HG03108 (cell line): ENCODE measurements at regions not wholly inside any gene's neighbourhood (a gene's known extent, or its start where the extent isn't known, plus 50 kb on each side); places are given as distances from the start of the nearest gene placed in this dataset.

ENCODE experiments used
- ATAC-seq: cut with Tn5 transposase; IDR thresholded peaks from one replicate; pipeline ENCODE4 v1.9.1; 2021; ENCODE audit warnings: moderate library complexity; ENCODE audit not compliant: unreplicated experiment

DNA sequence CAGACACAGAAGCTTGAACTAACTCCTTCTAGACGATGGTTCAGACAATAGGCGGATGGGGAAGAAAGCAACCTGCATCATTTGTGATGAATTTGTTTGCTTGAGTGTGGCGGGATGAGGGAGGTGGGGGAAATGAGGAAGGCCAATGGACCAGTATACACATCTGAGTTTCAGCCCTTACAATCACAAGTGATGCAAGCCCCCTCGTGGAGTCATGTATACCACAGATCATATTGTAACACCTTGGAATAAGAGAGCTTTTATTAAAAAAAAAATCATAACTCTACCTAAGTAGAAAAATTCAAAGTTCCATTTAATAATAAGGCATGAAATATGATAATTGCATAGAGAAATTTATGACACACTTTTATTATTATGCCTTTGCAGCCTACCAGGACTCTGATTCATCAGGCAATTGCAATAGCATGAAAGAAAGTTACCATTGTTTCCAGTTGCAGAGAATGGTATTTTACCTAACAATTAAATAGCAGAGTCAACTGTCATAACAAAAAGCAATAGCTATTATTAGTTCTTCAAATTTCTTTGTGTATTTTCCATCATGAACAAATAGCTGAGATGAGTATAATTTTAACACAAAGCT lies 230.2 kb upstream of the AKR1E2 start:
- ATAC-seq, result no peak

DNA sequence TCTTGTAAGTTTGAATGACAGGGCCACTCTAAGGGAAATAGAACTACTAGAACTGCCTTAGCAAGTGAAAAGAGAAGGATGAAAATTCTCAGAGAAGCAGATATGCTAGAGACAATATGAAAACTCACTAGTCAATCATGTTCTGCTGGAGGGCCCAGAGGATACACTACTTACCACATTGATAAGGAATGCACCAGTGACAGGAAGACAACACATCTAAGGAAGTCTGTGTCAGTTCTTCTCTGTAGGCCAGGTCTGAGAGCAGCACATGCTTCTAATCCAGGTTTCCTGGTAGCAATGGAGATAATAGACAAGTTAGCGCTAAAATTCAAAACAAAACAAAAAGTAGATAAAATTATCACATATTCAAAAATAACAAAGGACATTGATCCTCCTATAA lies 235.2 kb upstream of the AKR1E2 start:
- no peak for ATAC-seq

DNA sequence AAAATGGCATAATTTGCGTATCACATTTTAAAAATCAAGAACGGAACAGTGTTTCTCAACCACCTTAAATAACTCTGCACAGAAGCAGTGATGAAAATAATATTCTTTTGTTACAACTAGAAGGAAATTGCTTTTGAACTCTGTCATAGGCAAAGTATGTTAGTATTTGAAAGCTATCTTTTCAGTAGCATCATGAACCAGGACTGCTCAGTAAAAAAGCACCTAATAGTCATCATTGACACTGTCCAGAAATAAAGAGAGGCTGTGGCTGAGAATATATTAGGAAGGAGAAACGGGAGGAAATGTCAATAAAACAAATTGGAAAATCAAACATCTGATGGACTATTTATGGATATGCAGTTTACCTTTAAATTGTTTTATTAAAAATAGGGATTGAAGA lies 237.2 kb upstream of the AKR1E2 start:
- ATAC-seq, result no peak

DNA sequence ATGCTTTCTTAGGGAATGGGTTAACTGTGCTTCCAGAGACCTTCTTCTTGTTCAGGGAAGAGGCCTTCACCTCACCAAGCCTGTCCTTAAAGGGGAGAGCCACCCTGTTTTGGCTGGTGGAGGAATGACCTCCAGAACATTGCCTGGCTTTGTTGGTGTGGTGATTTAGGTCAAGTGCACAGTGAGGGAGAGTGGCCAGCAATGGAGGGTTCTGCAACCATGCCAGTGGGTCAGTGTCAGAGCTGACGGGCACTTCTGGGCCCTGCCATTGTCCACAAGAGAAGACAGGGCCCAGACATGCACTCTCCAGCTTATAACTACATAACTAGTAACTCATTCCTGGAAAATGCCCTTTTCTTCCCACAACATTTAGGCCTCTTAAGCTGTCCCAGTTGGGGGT lies 238.5 kb upstream of the AKR1E2 start:
- ATAC-seq, result no peak

DNA sequence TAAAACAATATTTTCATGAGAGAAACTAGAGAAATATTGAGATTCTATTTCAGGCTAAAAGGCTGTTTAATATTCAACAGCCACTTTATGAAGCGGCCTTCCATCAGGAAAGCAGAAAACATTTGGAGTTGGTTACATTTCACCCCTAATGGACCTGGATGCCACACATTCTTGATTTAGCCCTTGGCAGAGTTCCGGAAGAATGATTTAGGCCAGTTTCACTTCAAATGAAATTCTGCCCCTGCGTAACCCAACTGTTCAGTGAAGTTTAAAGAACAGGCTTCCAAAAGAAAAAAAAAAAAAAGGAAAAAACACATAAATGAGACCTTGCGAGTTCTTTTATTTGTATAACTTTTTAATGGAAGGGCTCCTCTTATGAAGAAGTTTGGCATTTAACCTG lies 239.2 kb upstream of the AKR1E2 start:
- ATAC-seq, result no peak

DNA sequence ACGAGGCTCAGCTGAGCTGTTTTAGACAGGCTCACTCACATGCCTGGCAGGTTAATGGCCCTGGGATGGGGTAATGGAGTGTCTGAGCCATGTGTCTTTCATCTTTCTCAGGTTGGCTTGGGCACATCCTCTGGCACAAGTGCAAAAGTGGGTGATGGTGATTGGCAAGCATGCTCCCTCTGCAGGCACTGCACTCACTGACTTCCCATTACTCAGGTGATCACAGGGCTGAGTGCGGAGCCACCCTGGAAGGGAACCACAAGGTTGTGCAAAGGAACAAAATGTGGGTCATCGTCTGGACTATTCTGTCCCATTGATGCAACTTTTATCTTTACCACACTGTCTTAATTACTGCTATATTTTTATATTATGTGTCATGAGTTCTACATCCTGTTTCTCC lies 244.1 kb upstream of the AKR1E2 start:
- ATAC-seq, result no peak

DNA sequence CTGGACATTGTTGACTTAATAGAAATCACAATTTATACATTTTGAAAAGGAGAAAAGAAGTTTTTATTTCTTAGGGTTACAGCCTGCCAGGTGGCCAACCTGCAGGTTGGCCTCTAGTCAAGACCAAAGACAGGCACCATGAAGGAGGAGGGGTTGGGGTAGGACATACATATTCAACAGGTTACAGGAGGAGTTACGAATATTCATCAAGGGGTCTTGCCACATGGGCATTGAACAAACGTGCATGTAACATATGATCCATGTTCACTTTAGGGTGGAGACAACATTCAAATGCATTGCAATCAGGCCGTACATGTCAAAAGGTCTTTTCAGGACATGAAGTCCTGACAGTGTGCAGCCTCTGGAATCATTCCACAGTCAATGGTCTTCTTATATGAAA lies 246.2 kb upstream of the AKR1E2 start:
- no peak for ATAC-seq

DNA sequence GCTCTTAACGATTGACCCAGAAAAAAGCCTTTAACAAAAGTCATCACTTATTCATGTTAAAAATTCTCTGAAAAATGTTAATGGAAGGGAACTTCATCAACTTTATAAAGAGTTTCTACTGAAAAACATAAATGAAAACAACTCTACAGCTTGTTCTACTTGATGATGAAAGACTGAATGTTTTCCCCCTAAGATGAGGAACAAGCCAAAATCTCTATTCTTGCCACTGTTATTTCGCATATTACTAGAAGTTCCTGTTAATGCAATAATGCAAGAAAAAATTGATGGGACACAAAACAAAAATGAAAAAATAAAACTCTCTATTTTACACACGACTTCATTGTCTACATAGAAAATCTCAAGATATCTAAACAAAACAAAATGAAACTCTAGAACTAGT lies 249.8 kb upstream of the AKR1E2 start:
- no peak for ATAC-seq

DNA sequence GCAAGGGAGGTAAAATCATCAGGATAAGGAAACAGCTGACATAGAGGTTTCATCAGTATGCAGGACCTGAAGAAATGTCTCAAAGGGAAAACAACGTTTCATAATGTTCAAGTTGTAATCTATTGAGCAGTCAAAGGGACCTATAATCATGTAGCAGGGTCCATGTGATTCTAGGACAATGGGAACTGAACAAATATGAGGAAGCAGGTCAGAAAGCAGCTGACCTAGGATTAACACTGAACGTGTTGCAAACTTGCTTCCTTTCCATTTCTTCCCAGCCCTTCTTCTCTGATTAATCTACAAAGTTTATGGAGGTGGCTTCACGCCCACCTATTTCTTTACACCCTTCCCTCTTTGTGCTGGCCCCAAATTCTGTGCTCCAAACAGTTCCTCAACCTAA lies 256.9 kb upstream of the AKR1E2 start:
- no peak for ATAC-seq

DNA sequence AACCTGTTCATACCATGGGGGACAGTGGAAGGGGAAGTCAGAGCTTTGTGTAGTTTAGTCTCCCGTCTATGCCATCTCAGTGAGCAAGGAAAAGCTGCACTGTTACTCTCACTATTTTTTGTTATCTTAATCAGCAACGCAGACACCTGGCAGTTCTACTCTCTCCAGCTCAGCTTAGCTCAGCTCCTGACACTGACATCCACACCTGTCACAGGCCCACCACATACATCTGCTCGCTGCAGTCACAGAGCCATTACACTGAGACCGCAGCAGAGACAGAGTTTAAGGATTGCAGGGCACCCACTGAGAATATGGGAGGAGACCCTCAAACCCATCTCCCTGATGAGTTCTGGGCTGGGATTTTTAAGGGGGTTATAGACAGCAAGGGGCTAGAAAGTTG lies 257.3 kb upstream of the AKR1E2 start:
- ATAC-seq, result no peak

DNA sequence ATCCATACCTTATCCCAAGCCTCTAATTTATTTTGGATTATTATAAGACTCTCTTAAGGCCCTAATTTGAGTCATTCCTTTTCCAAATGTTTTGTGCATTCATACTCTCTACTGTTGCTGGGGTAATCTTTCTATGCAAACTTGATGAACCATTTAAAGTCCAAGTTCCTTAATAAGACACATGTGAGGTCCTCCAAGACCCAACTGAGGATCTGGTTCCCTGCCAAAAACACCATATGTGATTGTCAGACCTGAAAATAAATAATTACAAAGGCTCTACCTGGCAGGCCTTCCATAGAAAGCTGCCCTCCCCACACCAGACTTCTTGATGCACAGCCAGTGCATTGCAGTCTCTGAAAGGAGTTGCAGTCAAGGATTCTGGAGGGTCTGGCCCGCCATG lies 257.9 kb upstream of the AKR1E2 start:
- ATAC-seq, result no peak

DNA sequence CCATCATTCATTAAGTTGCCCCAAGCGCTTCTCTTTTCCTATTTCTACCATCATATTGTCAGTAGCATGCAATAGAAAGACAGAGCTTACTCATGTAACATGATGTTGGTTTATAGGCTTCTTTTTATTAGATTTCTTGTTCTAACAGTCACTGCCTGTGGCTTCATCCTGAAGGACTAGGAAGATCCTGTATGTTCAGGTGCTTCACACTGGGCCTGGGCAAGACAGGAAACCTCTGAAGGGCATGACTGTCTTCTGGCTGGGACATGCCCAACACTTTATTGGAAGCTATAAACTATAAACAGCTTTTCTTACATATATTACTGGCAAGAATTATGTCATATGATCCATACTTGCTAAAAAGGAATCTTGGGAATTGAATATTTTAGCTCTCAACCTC lies 258.4 kb upstream of the AKR1E2 start:
- no peak for ATAC-seq

DNA sequence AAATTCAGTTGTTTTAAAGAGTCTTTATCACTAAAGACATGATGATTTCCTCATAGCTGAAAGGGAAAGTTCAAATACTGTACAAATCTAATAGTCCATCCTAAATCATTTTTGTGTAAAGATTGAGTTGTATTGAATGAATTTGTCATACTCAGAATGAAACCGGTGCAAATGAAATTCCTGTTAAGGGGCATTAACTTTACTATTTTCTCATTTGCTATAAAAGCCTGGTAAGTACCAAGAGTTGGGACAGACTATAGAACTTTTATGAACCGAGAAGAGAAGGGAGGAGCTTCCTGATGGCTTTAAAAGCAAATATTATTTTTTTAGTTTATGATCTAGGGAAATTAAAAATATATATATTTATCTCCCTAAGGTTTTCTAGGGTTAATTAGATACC lies 260.0 kb upstream of the AKR1E2 start:
- no peak for ATAC-seq

DNA sequence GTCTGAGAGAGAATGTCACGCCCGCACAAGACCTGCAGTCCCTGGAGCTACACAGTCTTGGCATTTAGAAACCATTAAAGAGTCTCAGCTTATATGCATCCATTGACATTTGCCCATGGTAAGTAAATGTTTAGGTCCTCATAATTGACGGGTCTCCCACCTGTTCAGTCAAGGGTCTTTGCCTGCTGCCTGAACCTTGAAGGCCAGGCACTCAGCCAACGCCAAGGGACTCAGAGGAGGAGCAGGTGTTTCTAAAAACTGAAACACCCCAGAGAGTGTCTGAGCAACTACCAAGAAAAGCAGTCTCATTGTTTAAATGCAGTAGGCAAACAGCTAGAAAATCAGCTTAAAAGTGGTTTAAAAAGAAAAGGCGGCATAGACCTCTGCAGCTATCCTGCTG lies 264.7 kb upstream of the AKR1E2 start:
- ATAC-seq, result no peak

DNA sequence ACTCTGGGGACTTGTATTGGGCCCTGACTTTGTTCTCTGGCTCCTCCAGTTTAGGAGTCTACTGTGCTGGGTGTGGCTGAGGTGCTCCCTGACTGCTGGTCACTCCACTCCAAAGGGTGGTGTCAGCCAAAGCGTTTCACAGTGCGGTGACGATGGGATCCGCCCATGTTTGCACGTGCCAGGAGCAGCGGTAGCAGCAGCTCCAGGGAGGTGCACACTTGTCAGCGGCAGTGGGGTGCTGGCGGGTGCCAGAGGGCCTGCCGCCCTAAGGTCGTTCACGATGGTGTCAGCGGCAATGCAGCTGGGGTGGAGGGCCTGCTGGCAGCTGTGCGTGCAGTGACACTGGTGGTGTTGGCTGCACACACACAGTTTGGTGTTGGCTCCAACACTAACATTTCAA lies 268.5 kb upstream of the AKR1E2 start:
- ATAC-seq, result no peak

DNA sequence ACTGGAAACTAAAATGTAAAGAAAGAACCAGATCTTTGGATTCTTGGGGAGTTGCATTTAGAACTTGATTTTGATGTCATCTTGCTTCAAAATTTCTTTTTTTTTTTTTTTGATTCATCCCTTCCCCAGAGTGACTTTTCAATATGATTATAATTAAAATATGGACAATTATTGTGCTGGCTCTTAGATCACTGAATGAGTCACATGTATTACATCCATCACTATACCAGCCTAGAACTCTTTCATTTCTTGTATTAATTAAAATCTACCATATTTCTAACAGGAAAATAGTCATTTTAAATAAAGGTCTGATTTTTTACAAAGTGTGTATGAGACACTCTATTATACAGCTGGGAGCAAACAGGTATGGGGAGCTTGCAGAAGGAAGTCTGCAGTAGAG lies 269.5 kb upstream of the AKR1E2 start:
- no peak for ATAC-seq

DNA sequence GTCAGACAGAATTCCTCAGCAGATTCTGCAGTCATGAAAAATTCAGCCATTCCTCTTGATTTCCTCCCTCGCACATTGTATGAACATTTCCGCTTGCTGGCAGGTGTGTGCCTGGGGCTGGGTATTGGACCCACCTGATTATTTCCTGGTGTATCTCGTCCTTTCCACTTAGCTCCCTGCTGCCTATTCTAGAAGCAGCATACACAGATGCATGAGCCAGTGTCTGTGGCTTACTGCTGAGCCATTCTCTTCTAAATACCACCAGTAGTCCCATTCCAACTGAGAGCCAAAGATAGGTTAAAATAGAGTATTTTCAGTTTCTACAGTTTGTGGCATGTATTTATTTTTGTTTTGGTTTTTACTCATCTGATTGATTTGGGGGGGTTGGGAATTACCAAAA lies 270.1 kb upstream of the AKR1E2 start:
- ATAC-seq, result no peak

DNA sequence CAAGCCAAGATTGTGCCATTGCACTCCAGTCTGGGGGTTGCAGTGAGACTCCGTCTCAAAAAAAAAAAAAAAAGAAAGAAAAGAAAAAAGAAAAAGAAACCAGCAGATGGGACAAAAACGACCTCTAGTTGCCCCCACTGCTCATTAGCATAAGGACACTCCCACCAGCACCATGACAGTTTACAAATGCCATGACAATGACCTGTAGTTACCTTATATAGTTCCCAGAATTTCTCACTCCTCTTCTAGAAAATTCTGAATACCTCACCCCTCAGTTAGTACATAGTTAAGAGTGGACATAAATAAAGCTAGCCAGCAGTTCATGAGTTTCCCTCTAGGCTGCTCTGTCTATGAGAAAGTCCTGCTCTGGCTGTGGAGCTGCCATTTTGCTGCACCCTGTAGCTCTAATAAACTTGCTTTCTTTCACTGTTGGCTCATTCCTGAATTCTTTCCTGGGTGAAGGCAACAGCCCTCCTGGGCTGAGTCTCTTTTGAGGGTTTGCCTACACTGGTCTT lies 276.8 kb upstream of the AKR1E2 start:
- no peak for ATAC-seq

DNA sequence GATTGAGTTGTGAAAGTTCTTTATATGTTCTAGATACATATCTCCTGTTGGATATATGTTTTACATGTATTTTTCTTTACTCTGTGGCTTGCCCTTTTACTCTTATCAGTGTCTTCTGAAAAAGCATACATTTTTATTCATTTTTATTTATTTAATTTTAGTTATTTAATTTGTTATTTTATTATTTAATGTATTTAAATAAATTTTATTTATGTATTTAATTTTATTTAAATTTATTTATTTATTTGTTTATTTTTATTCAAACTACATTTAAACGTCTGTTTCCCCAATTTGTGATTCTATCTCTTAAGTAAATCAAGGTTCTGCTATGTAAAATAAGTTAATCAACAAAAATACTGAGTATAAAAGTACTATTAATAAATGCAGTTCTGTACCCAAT lies 279.1 kb upstream of the AKR1E2 start:
- ATAC-seq, result no peak

DNA sequence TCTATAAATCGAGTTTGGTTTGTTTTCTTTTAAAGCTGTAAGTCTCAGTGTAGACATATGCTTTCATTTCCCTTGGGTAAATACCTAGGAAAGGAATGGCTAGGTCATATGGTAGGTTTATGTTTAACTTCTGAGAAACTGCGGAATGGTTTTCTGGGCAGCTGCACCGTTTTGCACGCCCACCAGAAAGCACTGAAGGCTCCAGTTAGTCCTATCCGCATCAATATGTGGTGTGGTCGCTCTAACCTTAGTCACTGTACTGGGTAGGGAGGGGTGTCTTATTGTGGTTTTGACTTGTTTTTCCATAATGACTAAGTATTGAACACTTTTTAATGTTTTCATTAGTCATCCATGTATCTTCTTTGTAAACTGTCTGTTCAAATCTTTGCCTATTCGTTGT lies 279.5 kb upstream of the AKR1E2 start:
- ATAC-seq, result no peak

DNA sequence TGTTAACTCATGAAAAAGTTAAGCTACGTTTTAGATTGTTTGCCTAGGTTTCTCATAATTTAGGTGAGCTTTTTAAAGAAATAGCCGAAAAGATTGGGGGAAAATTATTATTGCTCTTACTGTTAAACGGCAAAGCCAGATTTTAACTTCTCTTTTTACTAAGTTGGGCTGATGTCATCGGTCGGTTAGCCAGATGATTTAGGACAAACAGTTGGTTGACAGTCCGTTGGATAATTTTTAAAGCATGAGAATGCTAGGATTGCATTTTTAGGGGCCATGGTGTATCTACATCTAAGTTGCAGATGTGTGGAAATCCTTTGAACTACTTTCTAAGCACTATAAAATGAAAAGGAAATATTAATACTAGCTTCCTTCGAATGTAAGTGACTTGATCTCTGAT lies 280.9 kb upstream of the AKR1E2 start:
- ATAC-seq, result no peak

DNA sequence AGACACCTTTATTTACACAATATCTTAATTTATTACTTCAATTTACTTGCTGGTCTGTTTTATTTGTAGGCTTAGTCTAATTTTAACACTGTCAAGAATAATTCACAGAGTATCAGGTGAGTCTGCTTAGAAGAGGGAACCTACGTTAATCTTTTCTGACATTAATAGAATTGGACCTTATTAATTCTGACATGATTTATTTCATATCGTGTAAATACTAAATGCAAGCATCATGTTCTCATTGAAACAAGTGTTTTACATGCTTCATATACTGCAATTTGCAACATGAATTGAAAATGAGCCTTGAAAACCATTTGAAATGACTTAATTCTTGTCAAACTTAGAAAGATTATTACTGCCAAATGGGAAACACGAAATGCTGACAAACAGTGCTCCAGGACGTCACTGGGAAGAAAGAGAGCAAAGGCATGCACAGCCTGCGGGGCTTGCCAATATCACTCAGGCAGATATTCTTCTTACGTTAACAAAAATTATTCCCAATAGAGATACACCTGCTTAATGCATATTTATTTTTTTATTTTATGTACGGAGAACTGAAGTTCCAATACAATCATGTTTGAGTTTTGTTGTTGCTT lies 282.0 kb upstream of the AKR1E2 start:
- ATAC-seq, result no peak

DNA sequence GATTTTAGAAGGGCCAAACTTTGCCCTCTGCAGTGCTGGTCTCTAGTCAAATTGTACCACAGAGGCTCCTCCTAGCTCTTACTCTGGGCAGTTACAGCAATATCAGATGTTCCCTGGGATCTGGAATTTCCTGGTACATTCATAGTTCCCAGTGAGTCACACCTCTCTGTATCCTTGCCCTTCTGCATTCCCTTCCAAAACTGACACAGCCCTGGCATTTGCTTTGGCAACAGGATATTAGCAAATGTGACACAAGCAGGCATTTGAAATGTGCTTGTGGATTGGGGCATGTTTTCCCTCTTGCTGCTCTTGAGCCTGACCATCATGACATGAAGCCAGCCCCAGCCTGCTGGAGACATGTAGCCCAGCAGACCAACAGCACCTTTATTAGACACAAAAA lies 284.7 kb upstream of the AKR1E2 start:
- ATAC-seq, result no peak
